ENCODE measurements at regions not wholly inside any gene's neighbourhood (a gene's known extent, or its start where the extent isn't known, plus 50 kb on each side); places are given as distances from the start of the nearest gene placed in this dataset.

GRCh38 chr6:120627612-120628011 is 706.7 kb downstream of the TBC1D32 start (continued):
- TF ChIP-seq EP300 (IDR thresholded peaks at IDR 0.05; ENCODE audit: borderline replicate concordance in 1 of 2, low read depth in 2 of 2, low read length in 2 of 2) (no peak), JUN (IDR thresholded peaks at IDR 0.05; ENCODE audit: low read depth, low read length) (no peak)
